ENCODE measurements at regions not wholly inside any gene's neighbourhood (a gene's known extent, or its start where the extent isn't known, plus 50 kb on each side); places are given as distances from the start of the nearest gene placed in this dataset.
A peak's percentile ranks its signal among the peaks of the same experiment; 100 is the strongest.
"Not testable (repeated sequence)": the region's sequence is repeated elsewhere in the genome, so short reads cannot be mapped to it uniquely, and the experiment has no call there.

DNA sequence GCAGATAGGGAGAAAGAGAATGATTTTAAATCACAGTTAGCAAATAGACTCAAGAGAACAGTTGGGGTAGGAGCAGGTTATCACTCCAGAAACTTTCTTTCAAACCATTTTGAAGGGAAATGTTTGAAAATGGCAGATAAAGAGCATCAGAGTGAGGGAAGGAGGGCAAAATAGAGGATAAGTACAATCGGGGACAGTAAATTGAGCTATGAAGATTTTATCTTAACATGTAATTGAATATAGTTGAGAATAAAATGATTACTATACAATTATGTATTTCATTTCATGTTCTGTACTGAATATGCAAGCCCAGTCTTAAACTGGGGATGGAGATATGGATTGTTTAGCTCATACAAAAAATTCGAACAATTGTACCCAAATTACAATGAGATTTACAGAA lies 54.0 kb downstream of the MAP10 start:
- DNase-seq, result no peak

DNA sequence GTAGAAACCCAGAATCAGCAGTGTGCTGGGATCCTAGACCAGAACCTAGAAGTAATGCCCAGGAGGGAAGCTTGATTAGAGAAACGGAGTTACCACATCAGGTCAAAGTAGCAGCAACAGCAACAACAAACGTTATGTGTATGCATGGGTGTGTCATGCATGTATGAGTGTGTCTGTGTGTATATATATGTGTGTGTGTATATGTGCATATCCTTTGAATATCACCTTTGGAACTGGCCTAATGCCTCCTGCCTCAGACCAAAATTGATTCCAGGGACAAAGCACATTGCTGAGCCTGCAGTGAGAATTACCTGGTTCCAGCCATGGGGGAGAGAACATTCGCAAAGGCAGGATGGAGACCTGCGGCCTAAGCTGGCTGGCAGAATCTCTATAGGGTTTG lies 55.9 kb downstream of the MAP10 start:
- no peak for DNase-seq

DNA sequence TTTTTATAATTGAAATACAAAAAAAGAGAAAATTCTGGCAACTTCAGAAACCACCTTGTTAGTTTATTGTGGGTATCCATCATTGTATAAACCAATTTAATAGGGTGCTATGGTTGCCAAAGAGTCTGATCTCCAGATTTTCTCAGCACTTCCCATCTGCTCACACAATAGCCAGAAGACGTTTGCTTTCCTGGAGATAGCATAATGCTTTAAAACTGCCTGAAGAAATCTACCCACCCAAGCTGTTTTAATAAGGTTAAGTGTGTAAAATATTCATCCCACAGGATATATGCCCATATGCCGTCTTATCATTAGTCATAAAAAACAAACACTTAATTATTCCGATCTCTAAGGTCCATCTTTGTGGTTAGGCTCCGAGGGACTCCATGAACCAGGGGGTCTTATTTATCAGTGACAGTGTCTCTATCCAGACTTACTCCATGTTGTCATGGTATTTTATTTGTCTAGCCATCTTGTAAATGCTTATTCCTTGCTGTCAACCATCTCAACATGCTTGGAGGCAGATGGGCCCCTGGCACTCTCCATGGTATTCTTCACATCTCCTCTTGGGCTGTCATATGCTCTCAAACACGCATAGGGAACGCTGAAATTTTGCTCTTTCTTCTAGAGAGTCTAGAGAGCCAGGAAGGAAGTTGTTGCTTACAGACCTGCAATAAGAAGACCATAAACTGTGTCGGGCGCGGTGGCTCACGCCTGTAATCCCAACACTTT lies 58.5 kb downstream of the MAP10 start:
- DNase-seq, result peak; percentile 56

DNA sequence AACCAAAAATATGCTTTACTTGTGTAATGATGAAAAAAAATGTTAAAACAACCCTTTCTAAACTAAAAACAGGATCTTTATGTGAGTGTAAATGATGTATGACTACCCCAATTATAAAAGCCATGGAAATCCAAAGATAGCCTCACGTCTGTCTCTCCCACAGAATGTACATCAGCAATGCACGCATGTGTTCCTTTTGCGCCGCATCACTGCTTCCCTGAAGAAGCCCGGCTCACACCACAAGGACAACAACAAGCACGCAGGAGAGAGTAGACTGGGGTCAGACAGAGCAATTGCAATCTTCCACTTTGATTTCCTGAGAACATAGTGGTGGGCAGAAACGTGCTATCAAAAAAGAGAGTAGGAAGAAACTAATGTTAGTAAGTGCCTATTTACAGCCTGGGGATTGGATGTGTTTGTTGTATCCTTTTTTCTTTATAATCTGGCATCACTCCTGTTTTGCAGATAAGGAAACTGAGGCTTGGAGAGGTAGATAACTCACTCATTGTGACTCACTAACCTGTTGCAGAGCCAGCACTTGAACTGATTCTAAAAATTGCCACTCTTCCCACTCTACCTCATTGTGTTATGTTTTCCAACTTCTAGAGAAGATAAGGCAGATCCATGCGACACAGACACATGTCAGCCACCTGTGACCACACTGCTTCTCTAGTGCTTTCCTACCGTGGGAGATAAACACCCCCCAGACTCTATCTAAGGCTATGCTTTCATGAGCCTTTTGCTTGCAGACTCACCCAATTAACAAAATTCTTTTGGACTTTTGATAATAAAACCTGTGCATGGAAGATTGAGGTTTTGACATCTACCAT lies 60.1 kb downstream of the MAP10 start:
- DNase-seq, result no peak

DNA sequence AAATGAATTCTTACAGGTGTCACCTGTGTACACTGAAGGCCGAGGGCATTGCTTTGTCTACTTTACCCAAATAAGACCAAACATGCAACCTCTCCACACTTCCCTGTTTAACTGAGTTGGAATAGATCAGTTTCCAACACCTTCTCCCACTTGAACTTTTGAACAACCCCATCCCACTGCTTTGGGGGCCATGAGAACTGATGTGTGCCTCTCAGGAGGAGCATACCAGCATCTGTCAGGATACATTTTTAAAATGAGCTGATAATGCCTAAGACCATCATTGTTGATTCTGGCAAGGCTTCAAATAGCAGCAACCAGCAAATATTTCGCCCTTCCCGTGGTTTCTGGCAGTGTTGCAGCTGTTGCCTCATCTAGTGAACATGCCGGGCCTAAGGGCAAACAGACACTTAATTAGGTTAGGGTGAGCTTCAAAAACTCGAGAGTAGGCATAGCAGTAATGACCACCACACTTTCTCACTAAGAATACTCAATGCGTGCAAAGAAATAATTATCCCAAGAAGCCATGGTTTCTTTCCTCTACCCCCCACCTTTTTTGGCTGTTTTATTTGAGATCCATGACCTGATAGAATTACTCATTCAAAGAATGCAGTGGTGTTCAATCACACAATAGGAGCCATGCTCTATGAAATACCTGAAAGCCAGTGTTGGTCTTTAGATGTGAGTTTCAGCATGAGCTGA lies 63.7 kb downstream of the MAP10 start:
- no peak for DNase-seq

DNA sequence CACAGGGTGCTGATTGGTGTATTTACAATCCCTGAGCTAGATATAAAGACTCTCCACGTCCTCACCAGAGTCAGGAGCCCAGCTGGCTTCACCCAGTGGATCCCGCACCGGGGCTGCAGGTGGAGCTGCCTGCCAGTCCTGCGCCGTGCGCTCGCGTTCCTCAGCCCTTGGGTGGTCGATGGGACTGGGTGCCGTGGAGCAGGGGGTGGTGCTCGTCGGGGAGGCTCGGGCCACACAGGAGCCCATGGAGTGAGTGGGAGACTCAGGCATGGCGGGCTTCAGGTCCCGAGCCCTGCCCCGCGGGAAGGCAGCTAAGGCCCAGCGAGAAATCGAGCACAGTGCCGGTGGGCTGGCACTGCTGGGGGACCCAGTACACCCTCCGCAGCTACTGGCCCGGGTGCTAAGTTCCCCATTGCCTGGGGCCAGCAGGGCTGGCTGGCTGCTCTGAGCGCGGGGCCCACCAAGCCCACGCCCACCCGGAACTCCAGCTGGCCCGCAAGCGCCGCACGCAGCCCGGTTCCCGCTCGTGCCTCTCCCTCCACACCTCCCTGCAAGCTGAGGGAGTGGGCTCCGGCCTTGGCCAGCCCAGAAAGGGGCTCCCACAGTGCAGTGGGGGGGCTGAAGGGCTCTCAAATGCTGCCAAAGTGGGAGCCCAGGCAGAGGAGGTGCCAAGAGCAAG lies 66.2 kb downstream of the MAP10 start:
- DNase-seq, result not testable (repeated sequence)

DNA sequence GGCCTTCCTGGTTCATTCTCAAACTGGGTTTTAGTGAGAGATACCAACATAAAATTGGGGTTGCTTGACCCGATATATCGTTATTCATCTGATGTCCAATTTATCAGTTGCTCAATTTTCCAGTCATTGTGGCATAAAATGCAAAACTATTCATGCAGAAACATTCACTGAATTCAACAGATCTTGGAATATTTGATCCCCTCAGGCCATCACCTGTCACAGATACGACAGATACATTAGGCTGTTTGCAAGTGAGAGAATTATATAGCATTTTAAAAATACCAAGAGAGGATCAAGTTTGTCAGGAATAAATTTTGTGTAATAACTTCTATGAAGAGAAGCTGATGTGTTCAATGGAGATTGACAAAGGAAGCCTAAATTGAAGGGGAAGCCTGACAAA lies 67.1 kb downstream of the MAP10 start:
- DNase-seq, result no peak

DNA sequence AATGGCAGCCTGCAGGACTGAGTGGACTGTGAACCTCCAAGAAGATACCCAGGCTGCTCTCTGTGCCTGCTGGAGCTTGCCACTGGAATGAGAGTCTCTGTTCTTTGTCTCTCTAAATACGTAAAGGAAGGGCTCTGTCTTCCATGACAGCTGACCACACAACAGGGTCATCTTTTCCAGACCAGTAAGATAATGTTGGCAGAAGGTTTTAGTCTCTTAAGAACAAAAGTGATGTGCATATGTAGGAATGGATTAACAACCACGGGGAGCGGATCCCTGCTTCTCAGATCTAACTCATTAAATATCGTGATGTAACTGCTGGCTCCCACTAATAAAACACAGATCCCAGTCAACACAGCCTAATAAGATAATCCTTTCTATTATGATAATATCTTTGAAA lies 67.5 kb downstream of the MAP10 start:
- no peak for DNase-seq

DNA sequence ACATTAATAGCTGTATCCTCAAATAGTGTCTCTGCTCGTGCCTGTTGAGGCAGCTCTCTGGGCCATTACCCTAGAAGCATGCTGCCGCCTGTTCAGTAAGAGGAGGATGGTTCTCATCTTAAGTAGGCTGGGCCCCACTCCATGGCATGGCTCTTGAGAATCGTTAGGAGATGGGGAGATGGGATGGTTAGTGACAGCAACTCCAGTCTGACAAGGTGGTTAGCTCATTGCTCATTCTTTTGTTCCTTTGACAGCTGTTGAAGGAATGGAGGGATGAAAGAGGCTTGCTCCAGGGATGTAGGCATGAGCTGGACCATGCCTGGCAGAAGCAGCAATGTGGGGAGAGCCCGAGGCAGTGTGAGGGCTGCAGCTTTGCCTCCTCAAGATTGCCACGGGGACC lies 68.2 kb downstream of the MAP10 start:
- no peak for DNase-seq

DNA sequence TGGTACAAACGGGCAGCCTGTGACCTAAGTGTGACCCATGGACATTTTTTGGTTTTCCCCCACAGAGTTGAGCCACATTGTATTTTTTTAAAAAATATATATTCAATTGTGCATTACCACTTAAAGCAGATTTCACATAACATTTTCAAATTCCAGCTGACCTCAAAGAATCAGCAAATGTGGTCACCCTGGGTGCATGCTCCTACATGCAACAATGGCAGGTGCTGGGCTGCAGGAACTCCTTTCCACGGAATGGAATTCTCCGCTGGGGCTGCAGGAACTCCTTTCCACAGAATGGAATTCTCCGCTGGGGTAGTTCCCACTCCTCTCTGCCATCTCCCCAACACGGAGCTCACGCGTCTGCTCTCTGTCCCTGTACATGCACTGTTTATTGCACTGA lies 68.7 kb downstream of the MAP10 start:
- no peak for DNase-seq

DNA sequence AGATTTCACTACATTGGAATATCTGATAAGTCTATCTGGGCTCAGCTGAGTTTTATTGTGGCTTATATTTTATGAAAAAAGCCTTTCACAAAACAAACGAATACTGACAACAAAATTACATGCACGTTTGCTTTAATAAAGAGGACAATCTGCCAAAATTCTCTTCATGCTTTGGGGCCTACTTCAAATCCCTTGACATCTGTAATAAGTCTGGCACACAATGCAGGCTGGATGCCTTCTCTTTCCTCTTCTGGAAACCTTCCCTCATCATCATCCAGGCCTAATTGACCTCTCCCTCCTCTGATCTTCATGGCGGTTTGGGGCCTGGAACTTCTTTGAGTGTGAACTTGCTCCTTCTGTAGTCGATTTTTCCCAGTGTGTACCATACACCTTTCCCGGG lies 70.3 kb downstream of the MAP10 start:
- DNase-seq, result no peak

DNA sequence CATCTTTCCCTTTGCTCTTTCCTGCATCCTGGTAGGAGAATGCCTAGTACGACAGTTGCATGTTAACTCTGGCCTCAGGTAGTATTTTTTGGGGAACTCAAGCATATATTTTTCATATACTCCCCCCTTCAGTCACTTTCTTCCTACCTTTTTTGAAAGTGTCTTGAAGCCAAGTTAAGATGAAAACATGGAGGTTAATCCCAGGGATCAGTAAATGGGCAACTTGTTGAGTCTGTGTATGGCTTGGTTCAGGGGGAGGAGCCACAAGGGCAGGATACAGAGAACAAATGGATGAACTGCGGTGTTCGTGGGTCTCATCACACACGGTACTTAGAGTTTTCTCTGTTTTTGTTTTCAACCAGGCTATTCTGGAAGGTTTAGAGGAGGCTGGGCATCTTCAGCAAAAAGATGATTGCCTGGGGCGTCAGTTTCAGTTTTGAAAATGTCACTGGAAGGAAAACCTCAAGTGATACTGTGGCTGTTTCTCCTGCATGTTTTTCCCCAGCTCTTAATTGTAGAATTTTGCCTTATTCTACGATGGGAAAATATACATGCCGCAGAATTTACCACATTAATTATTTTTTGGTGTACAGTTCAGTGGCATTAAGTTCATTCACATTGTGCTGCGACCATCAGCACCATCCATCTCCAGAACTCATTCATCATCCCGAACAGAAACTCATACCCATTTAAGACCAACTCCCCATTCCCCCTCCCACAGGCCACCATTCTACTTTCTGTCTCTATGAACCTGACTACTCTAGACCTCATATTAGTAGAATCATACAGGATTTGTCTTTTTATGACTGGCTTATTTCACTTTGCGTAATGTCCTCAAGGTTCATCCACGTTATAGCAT lies 71.5 kb downstream of the MAP10 start:
- no peak for DNase-seq

DNA sequence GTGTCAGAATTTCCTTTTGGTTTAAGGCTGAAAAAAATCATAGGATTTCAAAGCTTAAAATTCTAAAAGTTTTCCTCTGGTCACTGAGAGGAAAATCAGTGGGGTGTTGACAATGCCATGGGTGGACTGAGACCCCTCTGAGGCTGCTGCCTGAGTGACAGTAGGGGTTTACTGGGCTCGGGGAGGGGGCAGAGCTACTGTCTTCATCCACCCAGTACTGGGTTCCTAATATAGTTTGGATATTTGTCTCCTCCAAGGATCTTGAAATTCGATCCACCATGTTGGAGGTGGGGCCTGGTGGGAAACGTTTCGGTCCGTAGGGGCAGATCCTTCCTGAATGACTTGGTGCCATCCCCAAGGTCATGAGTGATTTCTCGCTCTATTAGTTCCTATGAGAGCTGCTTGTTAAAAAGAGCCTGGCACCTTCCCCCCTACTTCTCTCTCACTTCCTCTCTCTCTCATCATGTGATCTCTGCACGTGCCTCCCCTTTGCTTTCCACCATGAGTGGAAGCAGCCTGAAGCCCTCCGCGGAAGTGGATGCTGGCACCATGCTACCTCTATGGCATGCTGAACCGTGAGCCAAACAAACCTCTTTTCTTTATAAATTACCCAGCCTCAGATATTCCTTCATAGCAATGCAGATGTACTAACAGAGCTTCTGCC lies 72.3 kb downstream of the MAP10 start:
- no peak for DNase-seq

DNA sequence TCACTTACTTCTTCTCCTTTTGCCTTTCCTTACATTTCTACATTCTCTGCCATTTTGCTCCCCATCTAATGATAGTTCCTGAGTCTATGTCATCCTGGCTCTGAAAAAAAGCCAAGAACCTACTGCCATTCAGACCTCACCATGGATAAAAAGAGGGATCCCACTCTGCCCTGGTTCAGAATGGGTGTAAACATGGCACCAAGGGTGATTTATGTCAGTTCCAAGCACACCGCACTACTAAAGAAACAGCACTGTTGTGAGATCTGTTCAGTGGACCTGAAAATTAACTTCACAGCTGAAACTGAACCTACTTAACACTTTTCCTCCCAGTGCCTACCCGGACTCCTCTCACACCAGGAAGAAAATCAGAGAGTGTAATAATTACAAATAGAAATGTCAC lies 72.3 kb upstream of the NTPCR start:
- no peak for DNase-seq

DNA sequence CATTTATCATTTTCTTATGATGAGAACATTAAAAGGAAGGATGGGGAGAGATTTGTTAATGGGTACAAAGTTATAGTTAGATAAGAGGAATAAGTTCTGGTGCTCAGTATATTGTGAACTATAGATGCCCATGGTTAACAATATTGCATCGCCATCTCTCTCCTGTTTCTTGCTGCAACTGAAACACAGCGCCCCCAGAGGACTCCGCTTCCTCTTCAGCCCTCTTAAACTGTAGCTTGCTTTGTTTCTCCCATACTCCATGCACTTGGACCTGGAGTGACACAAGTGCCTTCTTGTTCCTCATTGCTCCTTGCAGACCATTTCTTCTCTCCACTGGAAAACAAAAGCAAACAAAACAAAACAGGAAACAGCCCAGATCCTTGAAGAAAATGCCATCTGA lies 70.1 kb upstream of the NTPCR start:
- DNase-seq, result no peak

DNA sequence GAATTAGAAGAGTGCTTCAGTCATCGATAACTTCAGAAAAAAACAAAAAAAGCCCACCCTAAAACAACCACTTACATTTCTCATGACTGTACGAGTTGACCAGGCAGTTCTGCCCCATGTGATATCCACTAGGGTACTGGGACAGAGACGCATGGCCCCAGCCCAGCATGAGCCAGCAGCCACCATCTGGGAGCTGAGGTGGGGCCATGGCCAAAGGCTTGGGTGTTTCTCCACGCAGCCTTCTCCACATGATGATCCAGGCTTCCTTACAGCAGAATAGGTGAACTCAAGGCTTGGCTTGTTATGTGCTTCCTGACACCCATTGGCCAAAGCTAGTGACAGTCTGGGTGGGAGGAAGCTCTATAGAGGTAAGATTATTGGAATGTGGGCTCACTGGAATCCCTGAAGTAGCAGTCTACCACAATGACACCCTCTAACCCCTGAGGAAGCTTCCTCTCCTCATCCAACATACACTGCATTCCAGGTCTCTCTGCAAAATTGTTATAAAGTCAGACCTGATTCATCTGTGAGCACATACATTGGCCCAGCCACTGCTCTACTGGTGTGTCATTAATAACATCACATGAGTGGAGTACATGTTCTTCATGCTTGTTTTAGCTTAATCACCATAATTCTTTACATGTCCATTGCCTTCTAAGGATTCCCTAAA lies 66.3 kb upstream of the NTPCR start:
- no peak for DNase-seq

DNA sequence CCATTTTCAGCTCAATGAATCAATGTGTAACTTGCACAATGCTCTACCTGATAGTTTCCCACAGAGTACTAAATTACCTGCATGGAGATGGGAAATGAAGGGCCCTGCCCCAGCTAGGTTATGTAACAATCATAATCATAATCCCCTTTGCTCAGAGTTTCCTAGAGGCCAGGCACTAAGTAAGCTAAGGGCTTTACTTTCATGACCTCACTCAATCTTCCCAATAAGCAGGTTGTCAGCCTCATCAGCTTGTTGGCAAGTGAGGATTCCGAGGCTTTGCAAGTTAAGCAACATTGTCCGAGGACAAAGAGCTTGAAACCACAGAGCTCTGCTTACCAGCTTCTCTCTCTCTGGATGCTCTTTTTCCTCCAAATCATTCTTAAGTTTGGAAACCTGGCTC lies 64.1 kb upstream of the NTPCR start:
- no peak for DNase-seq

DNA sequence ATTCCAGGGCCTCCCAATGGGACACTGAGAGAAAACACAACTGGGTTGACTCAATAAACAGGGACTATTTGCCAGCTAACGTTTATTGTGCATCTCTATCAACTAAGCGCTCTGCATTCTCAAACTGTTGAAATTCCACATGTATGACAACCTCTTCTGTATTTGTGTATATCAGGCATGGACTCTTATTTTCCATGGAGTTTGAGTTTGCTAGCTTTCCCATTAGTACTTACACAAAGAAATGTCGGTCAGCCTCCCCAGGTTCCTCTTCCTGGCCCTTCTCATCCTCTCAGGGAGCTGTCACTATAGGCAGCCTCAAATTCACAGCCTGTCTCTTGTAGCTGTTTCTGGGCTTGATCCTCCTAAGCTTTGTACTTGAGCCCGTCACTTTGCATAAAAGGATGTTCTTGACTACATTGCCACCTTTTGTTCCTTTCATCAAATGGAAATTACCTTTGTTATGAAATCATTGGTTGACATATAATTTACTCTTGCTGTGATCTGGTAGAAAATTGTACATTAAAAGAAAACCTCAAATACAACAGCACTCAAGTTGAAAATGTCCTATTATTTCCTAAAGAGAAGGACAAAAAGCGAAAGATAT lies 60.0 kb upstream of the NTPCR start:
- no peak for DNase-seq

DNA sequence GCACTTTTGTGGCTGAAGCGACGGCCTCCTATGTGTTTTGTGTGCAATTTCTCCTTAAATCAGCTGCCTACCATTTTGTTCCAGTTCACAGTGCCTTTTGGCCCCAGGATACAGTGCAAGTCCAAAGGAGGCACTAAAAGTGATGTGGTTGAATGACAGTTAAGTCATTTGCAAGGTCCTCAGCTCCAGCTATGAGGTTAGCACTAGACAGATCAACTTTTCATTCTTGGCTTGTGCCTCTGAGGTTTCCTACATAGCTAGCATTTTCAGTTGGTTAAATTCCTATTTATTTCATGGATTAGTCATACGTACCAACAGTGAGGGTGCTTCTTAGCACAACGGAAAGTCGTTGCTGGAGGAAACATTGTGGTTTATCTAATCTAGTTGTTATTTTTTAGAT lies 59.3 kb upstream of the NTPCR start:
- no peak for DNase-seq

DNA sequence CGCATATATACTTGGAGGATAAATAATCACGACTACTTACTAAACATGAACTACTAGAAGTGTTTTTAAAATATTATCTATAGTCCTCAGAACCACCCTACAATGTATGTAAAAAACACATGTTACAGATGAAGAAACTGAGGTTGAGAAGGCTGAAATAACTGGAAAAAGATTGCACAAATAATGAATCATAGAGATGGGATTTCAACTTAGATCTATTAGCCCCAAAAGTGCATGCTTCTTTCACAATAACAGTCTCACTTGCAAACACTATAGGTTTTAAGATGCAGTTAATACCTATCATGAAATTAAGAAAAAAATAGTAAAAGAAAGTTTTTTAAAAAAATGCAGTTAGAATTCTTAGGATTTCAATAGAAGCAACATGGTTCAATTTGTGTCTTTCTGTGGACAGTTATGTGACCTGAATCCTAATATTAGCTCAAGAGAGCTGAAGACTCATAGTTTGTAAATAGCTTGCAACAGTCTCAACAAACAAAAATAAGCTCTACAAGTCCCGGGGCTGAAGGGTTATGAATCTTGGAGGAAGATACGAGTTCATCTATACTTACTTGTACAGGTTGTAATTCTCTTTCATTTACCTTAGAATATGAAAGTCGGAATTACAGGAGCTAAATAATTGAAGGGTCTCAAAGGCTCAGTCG lies 58.6 kb upstream of the NTPCR start:
- DNase-seq, result no peak
